Stimulated activated CD4-positive, alpha-beta T cell treated with anti-CD3 and anti-CD28 coated beads, Interleukin-2, amount 100 ng/mL, for 48 hours (primary cell): ENCODE measurements at regions not wholly inside any gene's neighbourhood (a gene's known extent, or its start where the extent isn't known, plus 50 kb on each side); places are given as distances from the start of the nearest gene placed in this dataset.

ENCODE experiments used
- DNase-seq, 2 donors: peaks; one replicate each; pipeline ENCODE4 v3.0.0-alpha.2; 2020

GRCh38 chr19:30154410-30154809 lies 212.4 kb downstream of the URI1 start:
- no peak for DNase-seq

GRCh38 chr19:30155381-30156200 lies 213.6 kb downstream of the URI1 start:
- no peak for DNase-seq

DNA sequence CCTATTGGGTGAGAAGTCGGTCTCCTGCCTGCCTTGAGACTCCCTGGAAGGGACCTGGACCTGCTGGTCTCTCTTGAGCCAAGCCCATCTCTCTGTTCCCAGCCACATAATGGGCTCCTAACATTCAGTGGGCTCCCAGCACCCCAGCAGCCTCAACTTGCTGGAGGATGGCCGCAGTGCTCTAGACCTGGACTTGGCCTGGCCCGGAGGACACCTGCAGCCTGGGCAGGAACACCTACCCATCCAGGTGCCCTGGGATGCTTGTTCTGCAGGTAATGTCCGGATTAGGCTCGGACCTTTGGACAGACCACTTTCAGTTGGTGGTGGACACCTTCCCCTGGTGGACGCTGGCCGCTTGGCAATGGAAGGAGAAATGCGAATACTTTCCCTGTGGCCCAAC lies 214.6 kb downstream of the URI1 start:
- no peak for DNase-seq

GRCh38 chr19:30158067-30158892 lies 213.9 kb upstream of the ZNF536 start:
- DNase-seq = no peak

GRCh38 chr19:30158893-30159245 lies 213.3 kb upstream of the ZNF536 start:
- no peak for DNase-seq

- DNase-seq = no peak
These were observed 212.5 kb upstream of the ZNF536 start for GRCh38 chr19:30159636-30160035.

GRCh38 chr19:30160426-30160825 lies 211.8 kb upstream of the ZNF536 start:
- no peak for DNase-seq

DNA sequence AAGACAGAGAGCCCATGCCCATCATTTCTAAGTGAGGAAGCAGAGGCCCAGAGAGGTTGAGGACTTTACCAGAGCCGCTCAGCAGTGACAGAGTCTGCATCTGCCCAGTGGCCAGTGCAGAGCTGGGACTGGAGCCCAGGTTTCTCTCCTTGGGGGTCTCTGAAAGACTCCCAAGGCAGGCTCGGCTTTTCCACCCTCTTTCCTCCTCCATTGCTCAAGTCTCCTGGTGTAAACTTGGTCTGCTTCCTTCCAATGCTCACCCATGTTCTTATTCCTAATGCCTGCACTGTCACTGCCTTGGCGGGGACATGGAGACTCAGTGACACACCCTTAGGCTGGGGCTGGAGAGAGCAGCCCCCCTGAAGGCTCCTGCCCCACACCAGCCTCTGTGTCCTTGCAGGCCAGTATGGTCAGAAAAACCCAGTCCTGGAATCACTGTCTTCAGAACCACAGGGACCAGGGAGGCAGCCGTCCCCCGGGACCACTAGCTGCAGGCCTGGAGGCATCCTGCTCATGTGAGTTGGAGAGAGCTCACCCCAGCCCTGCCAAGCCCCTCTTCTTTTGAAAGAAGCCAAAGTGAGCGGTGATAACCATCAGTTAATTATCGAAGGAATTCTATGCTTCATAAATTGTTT lies 211.0 kb upstream of the ZNF536 start:
- DNase-seq = no peak

DNA sequence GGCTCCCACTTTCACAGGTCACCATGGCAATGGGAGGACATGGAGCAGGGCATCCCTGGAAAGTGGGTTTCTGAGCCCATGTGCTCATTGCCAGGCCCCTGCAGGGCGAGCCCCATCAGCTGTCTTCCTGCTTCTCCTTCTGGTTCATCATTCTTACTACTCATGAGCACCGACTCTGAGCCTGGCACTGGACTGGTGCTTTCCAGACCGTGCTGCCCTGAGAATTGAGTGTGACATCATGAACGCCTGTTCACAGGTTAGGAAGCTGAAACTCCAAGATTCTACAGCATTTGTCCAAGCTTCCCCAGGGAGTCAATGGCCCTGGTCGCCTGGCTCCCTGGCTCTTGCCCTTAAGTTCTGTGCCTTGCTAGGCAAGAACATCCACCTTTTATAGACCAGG lies 210.4 kb upstream of the ZNF536 start:
- DNase-seq = no peak

DNA sequence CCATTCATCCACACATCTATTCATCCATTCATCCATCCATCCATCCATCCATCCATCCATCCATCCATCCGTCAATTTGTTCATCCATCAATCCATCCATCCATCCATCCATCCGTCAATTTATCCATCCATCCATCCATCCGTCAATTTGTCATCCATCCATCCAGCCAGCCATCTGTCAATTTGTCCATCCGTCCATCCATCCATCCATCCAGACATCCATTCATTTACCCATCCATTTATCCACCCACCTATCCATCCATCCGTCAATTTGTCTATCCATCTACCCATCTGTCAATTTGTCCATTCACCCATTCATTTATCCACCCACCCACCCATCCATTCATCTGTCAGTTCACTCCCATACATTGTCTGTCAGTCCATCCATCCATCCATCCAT lies 209.5 kb upstream of the ZNF536 start:
- no peak for DNase-seq

GRCh38 chr19:30163663-30164062 lies 208.5 kb upstream of the ZNF536 start:
- DNase-seq = no peak

GRCh38 chr19:30165228-30165813 lies 206.9 kb upstream of the ZNF536 start:
- no peak for DNase-seq

DNA sequence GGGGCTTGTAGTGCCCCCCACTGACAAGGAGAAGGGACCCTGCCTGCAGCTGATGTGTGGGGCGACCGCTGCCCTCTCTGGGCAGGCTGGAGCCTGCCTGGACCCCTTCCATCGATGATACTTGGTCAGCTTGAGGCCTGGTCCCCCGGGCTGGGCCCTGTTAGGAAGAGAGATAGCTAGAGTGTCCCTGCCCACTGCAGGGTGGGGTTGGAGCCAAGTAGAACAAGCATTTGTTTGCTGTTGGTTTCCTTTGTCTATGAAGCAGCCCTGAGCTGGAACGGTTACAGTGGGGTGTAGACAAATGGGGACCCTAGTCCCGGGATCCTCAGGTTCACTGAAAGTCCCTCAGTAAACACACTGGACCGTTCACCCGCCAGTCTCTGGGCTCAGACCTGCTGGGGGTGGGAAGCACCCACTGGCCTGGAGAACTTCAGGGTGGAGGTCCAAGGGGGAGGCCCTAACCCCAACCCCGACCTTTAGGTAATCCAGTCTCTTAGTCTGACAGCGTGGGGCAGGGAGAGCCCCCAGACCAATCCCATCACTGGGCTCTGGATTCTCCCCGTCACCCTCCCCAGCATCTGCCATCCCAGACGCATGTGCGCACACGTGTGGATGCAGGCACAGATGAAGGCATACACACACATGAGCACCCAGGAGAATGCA lies 204.8 kb upstream of the ZNF536 start:
- DNase-seq = no peak

DNA sequence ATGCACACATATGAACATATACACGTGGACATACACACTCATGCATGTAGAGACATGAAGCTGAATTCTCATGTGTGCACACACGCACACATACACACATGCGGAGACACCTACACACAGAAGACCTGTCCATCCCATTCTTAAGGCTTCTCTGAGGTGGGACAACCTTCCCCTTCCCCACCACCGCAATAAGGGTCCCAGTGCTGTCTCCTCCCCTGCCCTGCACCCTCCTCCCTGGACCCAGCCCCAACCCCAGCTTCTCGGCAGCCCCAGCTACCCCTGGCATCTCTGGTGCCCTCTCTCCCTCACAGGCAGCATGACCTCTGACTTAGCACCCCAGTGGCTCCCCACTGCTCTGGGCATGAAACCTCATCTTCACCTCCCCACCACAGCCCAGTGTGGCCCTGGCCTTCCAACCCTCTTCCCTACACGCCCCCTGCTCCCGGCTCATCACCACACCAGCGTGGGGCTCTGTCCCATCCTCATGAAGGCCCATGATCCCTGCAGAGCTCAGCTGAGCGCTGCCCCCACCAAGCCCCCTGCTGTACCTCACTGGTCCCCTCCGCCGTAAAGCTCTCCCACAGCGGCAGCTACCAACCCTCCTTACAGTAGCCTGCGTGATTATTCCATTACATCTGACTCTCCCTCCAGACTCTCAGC lies 204.1 kb upstream of the ZNF536 start:
- no peak for DNase-seq

- DNase-seq = no peak
These were observed 203.4 kb upstream of the ZNF536 start for GRCh38 chr19:30168760-30169159.

GRCh38 chr19:30169196-30169900 lies 202.8 kb upstream of the ZNF536 start:
- DNase-seq = no peak

DNA sequence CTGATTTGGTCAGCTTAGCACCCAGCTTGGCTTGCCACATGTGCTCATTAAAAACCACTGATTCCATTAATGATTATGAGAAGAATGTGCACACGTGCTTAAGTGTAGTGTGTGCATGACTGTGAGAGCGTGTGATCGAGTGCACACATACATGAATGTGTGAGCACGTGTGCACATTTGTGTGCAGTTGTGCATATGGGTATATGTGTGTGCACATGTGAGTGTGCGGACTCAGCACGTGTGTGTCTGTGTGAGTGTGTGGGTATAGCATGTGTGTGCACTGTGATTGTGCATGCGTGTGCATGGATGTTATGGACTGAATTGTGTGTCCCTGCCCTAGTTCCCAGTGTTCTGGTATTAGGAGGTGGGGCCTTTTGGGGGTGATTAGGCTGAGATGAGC lies 202.1 kb upstream of the ZNF536 start:
- no peak for DNase-seq

DNA sequence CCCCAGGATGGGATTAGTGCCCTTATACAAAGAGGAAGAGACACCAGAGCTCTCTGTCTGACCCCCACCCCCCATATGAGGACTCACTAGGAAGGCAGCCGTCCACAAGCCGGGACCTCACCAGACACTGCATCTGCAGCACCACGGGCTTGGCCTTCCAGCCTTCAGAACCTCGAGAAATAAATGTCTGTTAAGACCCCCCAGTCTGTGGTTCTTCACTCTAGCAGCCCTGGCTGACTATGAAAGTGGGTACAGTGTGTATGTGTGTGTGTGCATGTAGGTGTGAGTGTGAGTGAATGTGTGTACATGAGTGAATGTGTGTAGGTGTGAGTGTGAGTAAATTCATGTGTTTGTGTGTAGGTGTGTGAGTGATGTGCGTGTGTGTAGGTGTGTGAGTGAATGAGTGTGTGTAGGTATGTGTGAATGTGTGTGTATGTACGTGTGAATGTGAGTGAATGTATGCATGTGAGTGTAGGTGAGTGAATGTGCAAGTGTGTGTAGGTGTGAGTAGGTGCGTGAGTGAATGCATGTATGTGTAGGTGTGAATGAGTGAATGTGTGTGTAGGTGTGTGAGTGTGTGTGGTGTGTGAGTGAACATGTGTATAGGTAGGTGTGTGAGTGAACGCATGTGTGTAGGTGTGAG lies 201.6 kb upstream of the ZNF536 start:
- DNase-seq = no peak

DNA sequence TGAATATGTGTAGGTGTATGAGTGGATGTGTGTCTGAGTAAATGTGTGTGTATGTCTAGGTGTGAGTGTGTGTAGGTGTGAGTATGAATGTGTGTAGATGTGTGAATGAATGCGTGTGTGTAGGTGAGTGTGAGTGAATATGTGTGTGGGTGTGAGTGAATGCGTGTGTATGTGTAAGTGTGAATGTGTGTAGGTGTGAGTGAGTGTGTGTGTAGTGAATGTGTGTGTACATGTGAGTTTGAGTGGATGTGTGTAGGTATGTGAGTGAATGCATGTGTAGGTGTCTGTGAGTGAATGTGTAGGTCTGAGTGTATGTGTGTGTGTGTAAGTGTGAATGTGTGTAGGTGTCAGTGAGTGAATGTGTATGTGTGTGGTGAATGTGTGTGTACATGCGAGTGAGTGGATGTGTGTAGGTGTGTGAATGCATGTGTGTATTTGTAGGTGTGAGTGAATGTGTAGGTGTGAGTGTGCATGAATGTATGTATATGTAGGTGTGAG lies 201.0 kb upstream of the ZNF536 start:
- no peak for DNase-seq

GRCh38 chr19:30171795-30172612 lies 200.2 kb upstream of the ZNF536 start:
- DNase-seq = no peak
